Transverse colon (tissue), 4 donors: ENCODE measurements at regions not wholly inside any gene's neighbourhood (a gene's known extent, or its start where the extent isn't known, plus 50 kb on each side); places are given as distances from the start of the nearest gene placed in this dataset.

Source experiments
- CTCF ChIP-seq, 5 experiments: fragments of 200-600 bp in 3 of 5; fragments of 450-650 bp in 2 of 5; sonication (generic) in 3 of 5; IDR thresholded peaks; 1 replicate in 2 of 5; 2 replicates in 3 of 5; pipeline ENCODE4 v1.5.1; 2016 to 2017; ENCODE audit warnings: antibody characterized with exemption in 5 of 5, inconsistent platforms in 3 of 5, mild to moderate bottlenecking in 2 of 5, moderate library complexity in 1 of 5
- EP300 ChIP-seq: sonication (generic); formaldehyde crosslinking; IDR thresholded peaks from one replicate; pipeline ENCODE4 v1.6.1; 2017; ENCODE audit warnings: antibody characterized with exemption, low read depth
- POLR2A ChIP-seq: fragments of 450-650 bp; IDR thresholded peaks from one replicate; pipeline ENCODE4 v1.6.1; 2016; ENCODE audit warnings: antibody characterized with exemption, mild to moderate bottlenecking, moderate library complexity
- POLR2AphosphoS5 ChIP-seq, 3 donors: sonication (generic); formaldehyde crosslinking; IDR thresholded peaks; one replicate each; pipeline ENCODE4 v1.6.1; 2016; ENCODE audit warnings: antibody characterized with exemption in 3 of 3

DNA sequence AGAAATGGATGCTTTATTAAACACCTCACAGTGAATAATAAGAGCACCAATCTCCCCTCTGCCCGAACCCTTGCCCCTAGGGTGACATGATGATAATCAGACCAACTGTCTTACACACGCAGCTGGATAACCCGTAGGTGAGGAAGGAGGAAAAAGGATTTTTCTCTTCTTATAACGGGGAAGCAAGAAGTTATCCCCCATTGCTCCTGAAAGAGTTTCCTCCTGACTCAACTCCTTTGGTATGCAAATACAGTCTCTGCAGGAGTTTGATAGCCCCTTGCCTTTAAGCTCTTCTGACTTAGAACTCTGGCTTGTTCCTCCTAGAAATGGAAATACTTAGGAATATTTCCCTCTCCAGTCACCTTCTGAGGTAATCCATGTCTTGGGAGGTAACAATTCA is 455.8 kb downstream of the TMEM135 start:
- no peak for TF ChIP-seq POLR2A
- no peak for TF ChIP-seq CTCF (IDR thresholded peaks at IDR 0.05)
- TF ChIP-seq POLR2AphosphoS5 (IDR thresholded peaks at IDR 0.05): no peak
- TF ChIP-seq EP300: no peak
